ENCODE measurements at regions not wholly inside any gene's neighbourhood (a gene's known extent, or its start where the extent isn't known, plus 50 kb on each side); places are given as distances from the start of the nearest gene placed in this dataset.

GRCh38 chr13:80237646-80238045, 103.3 kb downstream of the SPRY2 start:
- no peak overlapping the region for H2BK120ac ChIP-seq (ENCODE audit: low read depth, low read length)
- BruUV-seq (replicated peaks) = no TSS peak
- H3K9ac ChIP-seq (ENCODE audit: low read depth, low read length) = no peak overlapping the region
- POLR2A ChIA-PET (ENCODE audit: unreplicated experiment) = interaction anchor here (0.6 kb wide), 1 partner anchor 47 kb away, joined by 4 read pairs; no protein-coding TSS in a partner anchor
- intact Hi-C loops (cut with micrococcal nuclease) (no loop called here), in situ Hi-C loops (cut with MboI; ENCODE audit: low sequenced_read_pairs) (no loop called here), dilution Hi-C loops (cut with HindIII; ENCODE audit: low sequenced_read_pairs, unreplicated experiment) (no loop called here)
- H3K36me3 ChIP-seq (ENCODE audit: control insufficient read depth, insufficient read depth, low read length) = no peaks in the 10 kb centered on the region
- H3K27ac ChIP-seq (ENCODE audit: insufficient read depth, low read length) = no peak overlapping the region
- H2BK15ac ChIP-seq (ENCODE audit: low read depth, low read length) = no peak overlapping the region
- no peak overlapping the region for H3K18ac ChIP-seq (ENCODE audit: low read depth, low read length)
- H3K9me3 ChIP-seq (ENCODE audit: control insufficient read depth, insufficient read depth, low read length) = no peaks in the 10 kb centered on the region
- CTCF ChIA-PET = interaction anchor here (0.6 kb wide), 1 partner anchor 20 kb away, joined by 5 read pairs; no protein-coding TSS in a partner anchor
- no peaks in the 10 kb centered on the region for H4K20me1 ChIP-seq (ENCODE audit: insufficient read depth, low read length)
- H3K56ac ChIP-seq (ENCODE audit: extremely low read depth, insufficient read depth, low read length) = no peak overlapping the region
- no peaks in the 10 kb centered on the region; the same call in 1 of the 2 replicates for H3K4me1 ChIP-seq (ENCODE audit: control insufficient read depth, insufficient read depth, low read length)
- H4K91ac ChIP-seq (ENCODE audit: insufficient read depth, low read depth, low read length) = no peak overlapping the region
- no peak overlapping the region for H2AK5ac ChIP-seq (ENCODE audit: low read depth, low read length)
- TF ChIP-seq MXI1 (IDR thresholded peaks at IDR 0.05; ENCODE audit: borderline replicate concordance, low read depth, low read length) (no peak), USF2 (IDR thresholded peaks at IDR 0.05; ENCODE audit: low read depth, low read length) (no peak), POLR2A (IDR thresholded peaks at IDR 0.05; ENCODE audit: low read depth, low read length) (no peak), NFE2L2 (IDR thresholded peaks at IDR 0.05; ENCODE audit: low read depth, low read length) (no peak), MAZ (IDR thresholded peaks at IDR 0.05; ENCODE audit: borderline replicate concordance, low read depth, low read length) (no peak), SMC3 (IDR thresholded peaks at IDR 0.05; ENCODE audit: low read depth, low read length) (no peak), MAFK (IDR thresholded peaks at IDR 0.05; ENCODE audit: low read depth, low read length) (no peak)
- no peak overlapping the region for H3K14ac ChIP-seq (replicated peaks; ENCODE audit: low read depth, low read length)
- H4K8ac ChIP-seq (ENCODE audit: low read depth in 2 of 2, low read length in 2 of 2) = no peak overlapping the region
- ATAC-seq (ENCODE audit: low read depth) = no peak; the same call in 1 of the 2 replicates
- no peak overlapping the region for H2AFZ ChIP-seq (replicated peaks; ENCODE audit: low read length, poor library complexity)
- no peaks in the 10 kb centered on the region for H3K79me1 ChIP-seq (ENCODE audit: low read depth in 1 of 2, low read length in 2 of 2)
- H4K5ac ChIP-seq (ENCODE audit: low read depth, low read length) = no peak overlapping the region
- H3K23ac ChIP-seq (ENCODE audit: low read depth, low read length) = no peak overlapping the region
- H3K4ac ChIP-seq (ENCODE audit: low read depth, low read length) = no peak overlapping the region
- H3K9me1 ChIP-seq (ENCODE audit: insufficient read depth, low read length) = no peaks in the 10 kb centered on the region
- H2BK5ac ChIP-seq (ENCODE audit: low read depth, low read length, poor library complexity, severe bottlenecking) = no peak overlapping the region
- H3K4me3 ChIP-seq (ENCODE audit: insufficient read depth, low read depth, low read length) = no peak overlapping the region
- H3K4me2 ChIP-seq (ENCODE audit: low read depth, low read length) = no peak overlapping the region
- H2AK9ac ChIP-seq (replicated peaks; ENCODE audit: low read depth, low read length, poor library complexity) = no peak overlapping the region
- no peak overlapping the region for H2BK20ac ChIP-seq (ENCODE audit: low read depth, low read length)
- H3K27me3 ChIP-seq (ENCODE audit: control insufficient read depth, insufficient read depth, low read length) = no peaks in the 10 kb centered on the region
- DNase-seq = peak; percentile 62

All from IMR-90 (cell line).